ENCODE measurements at regions not wholly inside any gene's neighbourhood (a gene's known extent, or its start where the extent isn't known, plus 50 kb on each side); places are given as distances from the start of the nearest gene placed in this dataset.

DNA sequence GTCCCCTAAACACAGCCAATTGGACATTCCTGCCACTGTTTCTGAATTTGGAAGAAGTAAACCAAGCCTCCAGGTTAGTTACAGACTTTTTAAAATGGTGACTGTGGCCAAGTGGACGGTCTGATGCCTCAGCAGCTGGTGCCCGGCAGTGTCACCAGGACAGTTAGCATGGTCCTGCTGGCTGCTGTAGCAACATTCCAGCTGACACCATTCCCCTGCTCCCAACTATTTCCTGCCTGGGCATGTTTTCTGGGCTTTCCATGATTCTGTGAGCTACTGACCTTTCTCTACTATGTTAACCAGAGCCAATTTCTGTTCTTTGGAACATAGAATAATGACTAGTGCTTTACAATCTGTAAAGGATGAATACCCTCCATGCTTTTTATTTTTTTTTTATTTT lies 95.0 kb downstream of the TLR5 start:
- TF ChIP-seq CTCF (IDR thresholded peaks at IDR 0.05): no peak
- no peak for TF ChIP-seq POLR2A (IDR thresholded peaks at IDR 0.05)

Measured in testis (tissue), 2 donors.